Omental fat pad (tissue), 3 donors: ENCODE measurements at regions not wholly inside any gene's neighbourhood (a gene's known extent, or its start where the extent isn't known, plus 50 kb on each side); places are given as distances from the start of the nearest gene placed in this dataset.
"Not testable (repeated sequence)": the region's sequence is repeated elsewhere in the genome, so short reads cannot be mapped to it uniquely, and the experiment has no call there.

Experiments used
- ATAC-seq: fragments of 150-250 bp; one replicate; pipeline ENCODE4 v1.9.1; 2016; ENCODE audit warnings: mild to moderate bottlenecking, moderate library complexity; ENCODE audit not compliant: low FRiP score
- DNase-seq: peaks from one replicate; pipeline ENCODE4 v3.0.0-alpha.2; 2019; ENCODE audit warnings: low spot score
- CTCF ChIP-seq, 3 donors: fragments of 450-650 bp; IDR thresholded peaks; one replicate each; pipeline ENCODE4 v1.5.1; 2016 to 2017; ENCODE audit warnings: antibody characterized with exemption in 3 of 3, mild to moderate bottlenecking in 3 of 3, moderate library complexity in 2 of 3

GRCh38 chr2:241967467-241968144, 98.1 kb downstream of the RTP5 start:
- DNase-seq, result no peak
- ATAC-seq, result no peak
- no peak for TF ChIP-seq CTCF (IDR thresholded peaks at IDR 0.05)

GRCh38 chr2:241968417-241968816, 98.9 kb downstream of the RTP5 start:
- TF ChIP-seq CTCF (IDR thresholded peaks at IDR 0.05), result no peak
- no peak for DNase-seq
- ATAC-seq, result no peak

GRCh38 chr2:241969182-241969581, 99.7 kb downstream of the RTP5 start:
- ATAC-seq, DNase-seq: not testable (repeated sequence)

GRCh38 chr2:241970716-241971115, 101.2 kb downstream of the RTP5 start:
- no peak for TF ChIP-seq CTCF (IDR thresholded peaks at IDR 0.05)
- no peak for ATAC-seq

GRCh38 chr2:241974096-241974495, 104.6 kb downstream of the RTP5 start:
- DNase-seq (no peak), ATAC-seq (no peak)
- no peak for TF ChIP-seq CTCF (IDR thresholded peaks at IDR 0.05)

More at GRCh38 chr2:241970716-241971115, 101.2 kb downstream of the RTP5 start:
- no peak for DNase-seq

- ATAC-seq (no peak), DNase-seq (no peak)
- no peak for TF ChIP-seq CTCF (IDR thresholded peaks at IDR 0.05)
These were observed 105.5 kb downstream of the RTP5 start for GRCh38 chr2:241974851-241975592.

- DNase-seq (no peak), ATAC-seq (no peak)
- no peak for TF ChIP-seq CTCF (IDR thresholded peaks at IDR 0.05)
These were observed 106.2 kb downstream of the RTP5 start for GRCh38 chr2:241975593-241976284.
